HuH-7 (cell line): ENCODE measurements at regions not wholly inside any gene's neighbourhood (a gene's known extent, or its start where the extent isn't known, plus 50 kb on each side); places are given as distances from the start of the nearest gene placed in this dataset.
"Not testable (repeated sequence)": the region's sequence is repeated elsewhere in the genome, so short reads cannot be mapped to it uniquely, and the experiment has no call there.

Experiments used
- DNase-seq: peaks from one replicate; pipeline ENCODE4 v3.0.0; 2011; ENCODE audit warnings: low spot score

DNA sequence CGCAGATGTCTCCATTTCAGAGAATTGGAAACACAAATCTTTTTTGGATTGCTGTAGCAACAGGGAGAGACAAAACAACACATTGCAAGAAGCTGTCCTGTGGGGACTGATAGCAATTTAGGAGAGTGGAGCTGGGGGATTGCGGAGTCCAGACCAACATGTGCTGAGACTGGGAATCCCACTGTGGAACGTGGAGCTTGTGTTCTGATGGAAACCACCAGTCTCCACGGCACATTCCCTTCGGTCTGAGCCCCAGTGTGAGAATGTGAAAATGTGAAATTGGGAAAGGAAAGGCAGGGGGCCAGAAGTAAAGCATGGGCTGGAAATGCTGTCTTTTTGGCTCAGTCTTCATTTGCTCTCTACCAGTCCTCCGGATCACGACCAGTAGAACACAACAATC lies 348.8 kb upstream of the TNC start:
- DNase-seq = no peak

DNA sequence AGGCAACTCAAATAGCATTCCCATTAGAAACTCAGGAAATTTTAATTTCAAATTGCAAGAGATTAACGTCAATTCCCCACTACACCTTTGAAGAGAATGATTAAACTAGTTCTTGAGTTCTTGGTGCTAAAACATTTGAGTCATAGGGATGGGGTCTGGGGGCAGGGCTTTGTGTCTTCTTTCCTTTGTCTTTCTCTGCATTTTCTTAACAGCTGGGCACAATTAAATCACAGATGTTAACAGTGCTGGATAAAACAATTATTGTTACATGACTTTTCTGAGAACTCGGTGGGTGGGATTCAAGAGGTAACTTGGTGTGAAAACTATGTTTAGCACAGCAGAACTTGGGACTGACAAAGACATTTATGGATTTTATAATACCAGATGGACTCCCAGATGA lies 351.9 kb upstream of the TNC start:
- no peak for DNase-seq

DNA sequence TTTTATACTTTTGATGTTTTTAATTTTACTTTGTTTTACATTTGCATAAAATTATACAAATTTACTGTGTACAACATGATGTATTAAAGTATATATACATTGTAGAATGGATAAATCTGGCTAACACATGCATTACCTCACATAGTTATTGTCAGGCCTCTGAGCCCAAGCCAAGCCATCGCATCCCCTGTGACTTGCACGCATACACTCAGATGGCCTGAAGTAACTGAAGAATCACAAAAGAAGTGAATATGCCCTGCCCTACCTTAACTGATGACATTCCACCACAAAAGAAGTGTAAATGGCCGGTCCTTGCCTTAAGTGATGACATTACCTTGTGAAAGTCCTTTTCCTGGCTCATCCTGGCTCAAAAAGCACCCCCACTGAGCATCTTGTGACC lies 355.1 kb upstream of the TNC start:
- DNase-seq = not testable (repeated sequence)

DNA sequence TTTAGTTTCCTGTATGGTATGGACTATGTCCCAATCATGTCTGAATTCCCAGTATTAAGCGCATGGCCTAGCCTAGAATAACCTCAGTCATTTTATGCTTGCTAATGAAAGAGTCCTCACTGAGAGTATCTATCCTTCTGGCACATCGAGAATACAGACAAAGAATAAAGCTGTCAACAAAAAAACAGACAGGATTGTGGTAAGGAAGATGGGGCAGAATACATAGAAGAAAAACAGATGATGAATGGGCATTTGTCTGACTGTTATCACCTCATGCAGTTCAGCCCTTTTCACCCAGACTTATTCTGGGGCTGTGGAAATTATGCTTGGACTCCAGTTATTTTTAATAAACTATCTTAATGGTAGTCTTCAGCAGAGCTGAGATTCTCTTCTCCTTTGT lies 363.8 kb upstream of the TNC start:
- no peak for DNase-seq

DNA sequence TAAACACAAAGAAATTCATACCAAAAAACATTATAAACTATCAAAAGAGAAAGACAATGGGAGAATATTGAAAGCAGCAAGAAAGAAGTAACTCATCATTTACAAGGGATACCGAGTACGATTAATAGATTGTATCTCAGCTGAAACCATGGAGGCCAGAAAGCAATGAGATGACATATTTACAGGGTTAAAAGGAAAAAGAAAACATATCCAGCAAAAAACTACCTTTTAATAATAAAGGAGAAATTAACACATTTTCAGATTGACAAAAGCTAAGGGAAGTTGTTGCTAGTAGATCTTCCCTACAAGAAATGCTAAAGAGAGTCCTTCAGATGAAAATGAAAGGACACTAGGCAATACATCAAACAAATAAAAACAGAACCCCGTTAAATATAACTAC lies 364.8 kb upstream of the TNC start:
- DNase-seq = no peak

DNA sequence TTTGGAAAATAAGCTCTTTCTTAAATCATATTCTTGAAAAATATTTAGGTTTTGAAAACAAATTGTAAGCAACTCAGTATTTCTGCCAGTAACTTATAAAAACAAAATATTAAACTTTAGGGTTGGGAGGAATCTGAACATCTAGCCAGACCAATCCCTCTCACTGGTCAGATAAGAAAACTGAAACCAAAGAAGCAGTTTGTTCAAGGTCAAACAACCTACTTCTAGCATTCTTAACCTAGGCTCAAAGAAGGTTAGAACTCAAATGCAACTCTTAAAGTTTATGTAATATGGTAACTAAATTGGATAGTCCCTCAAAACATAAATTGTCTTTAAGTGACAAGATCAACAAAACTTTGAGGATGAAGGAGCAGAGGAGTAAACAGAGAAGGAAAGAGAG lies 374.9 kb upstream of the TNC start:
- DNase-seq = no peak

DNA sequence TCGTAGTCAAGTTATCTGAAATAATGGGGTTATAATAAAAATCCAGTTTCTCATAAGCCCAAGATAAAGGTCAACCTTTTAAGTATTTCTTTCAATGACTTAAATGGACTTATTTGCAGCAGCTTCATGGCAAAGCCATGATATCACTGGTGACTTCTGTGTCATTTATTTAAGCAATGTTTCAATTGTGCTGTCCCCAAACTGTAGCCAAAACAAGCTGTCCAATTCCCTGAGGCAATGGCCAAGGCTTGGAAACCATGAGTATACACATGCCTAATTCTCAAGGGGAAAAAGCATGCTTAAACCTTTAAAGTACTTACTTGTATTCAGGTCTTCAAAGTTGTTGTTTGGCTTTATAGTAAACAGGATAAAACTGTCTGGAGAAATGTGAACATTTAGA lies 376.4 kb upstream of the TNC start:
- DNase-seq = no peak

DNA sequence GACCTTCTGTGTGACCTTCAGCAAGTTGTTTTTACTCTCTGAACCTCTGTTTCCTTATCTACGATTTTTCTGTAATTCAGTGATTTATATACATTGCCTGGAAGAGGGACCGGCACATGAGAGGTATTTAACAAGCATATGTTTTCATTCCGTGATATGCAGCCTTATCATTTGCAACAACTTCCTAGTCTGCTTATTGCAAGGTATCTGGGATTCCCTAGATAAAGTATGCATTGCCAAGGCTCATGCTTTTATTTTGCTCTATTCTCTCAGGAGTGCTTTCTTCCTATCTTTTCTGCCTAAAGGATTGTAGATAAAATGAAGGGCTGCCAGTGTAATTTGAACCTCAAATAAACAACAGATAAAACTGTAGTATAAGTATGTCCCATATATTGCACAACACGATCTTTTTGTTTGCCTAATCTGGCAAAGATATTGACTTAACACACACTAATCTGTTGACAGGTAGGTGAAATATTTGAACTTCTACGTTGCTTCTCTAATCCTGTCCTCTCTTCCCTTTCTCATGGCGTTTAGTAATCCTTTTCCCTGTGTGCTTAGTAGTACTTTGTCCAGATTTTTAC lies 377.2 kb upstream of the TNC start:
- DNase-seq = peak; percentile 6

DNA sequence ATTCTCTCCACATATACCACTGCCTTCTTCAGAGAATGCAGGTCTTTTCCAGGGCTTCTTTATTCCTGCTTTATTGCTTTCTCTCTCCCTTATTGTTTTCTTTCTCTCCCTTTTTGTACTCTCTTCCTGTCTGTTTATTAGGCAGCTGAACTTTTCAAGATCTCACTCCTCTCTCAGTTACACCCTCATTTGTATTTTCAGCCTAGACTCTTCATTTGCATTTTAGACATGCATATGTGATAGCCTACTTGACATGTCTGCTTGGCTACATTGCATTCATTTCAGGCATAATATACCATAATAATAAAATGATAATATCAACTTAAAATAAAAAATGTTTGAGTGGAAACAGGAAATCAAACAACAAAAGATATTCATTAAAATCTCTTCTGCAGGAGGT lies 377.9 kb upstream of the TNC start:
- DNase-seq = no peak

DNA sequence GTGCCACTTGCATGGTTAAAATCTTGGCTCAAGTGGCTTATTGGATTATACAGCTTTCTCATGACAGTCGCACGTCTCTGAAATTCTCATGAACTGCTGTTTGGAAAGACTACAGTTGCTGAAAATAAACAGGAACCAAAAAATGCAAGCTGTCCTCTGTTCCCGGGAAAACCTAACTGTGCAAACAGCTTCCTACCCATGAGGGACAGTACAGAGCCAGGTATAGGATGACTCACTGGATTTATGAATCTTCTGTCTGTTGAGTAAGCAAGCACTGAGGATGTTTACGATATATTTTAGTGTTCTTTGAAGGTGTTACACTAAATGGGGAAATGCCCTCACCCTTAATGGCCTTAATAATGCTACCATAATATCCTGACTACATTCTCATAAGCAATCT lies 380.3 kb upstream of the TNC start:
- DNase-seq = no peak

DNA sequence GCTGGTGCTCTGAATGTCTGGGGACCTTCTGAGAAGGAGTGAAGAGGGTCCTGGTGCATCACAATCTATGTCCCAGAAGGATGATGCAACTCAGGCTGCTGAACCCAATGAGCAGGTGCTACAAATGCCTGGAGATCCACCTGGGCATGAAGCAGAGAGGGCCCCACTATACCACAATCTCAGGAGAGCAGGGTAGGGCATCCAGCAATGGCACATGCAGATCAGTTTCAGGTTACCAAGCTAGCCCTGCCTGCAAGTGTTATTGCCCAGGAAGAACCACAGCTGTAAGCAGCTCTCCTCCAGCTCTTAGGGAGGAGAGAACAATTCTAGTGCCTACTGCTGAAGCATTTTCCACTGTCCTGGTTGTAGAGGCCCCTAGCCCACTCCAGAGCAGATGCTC lies 389.2 kb upstream of the TNC start:
- DNase-seq = no peak

DNA sequence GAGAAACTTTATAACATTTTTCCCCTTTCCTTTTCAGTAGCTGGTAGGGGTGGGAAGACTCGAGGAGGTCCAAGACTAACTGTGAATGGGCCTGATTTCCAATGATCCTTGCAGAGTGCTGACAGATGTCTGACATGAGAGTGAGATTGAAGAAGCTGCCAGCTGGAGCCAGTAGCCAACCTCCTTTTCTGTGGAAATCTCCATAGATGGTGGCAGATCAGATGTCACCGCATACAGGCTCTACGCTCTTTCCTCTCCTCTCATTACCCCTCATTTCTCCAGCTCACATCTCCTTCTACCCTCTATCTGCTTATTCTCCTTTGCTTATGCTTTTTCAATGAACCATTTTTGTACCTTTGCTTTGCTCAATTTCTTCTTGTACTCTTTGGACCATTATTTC lies 395.2 kb upstream of the TNC start:
- no peak for DNase-seq

DNA sequence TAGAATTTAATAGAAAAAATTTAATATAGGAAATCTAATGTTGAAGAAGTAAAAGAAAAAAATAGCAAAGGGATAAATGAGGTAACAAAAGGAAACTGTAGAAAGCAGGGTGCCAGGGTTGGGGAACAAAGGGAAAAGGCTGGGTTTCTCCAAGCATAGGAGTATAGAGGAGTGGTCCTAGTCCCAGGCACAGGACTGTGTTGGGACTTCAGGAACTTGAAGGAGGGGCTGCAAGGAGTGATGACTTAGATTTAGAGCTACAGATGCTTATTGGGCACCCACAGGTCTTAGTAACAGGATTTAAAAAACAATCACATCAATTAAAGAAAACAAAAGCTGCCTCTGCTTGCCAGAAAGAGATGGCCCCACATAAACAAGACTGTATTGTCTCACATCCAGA lies 396.5 kb upstream of the TNC start:
- no peak for DNase-seq

DNA sequence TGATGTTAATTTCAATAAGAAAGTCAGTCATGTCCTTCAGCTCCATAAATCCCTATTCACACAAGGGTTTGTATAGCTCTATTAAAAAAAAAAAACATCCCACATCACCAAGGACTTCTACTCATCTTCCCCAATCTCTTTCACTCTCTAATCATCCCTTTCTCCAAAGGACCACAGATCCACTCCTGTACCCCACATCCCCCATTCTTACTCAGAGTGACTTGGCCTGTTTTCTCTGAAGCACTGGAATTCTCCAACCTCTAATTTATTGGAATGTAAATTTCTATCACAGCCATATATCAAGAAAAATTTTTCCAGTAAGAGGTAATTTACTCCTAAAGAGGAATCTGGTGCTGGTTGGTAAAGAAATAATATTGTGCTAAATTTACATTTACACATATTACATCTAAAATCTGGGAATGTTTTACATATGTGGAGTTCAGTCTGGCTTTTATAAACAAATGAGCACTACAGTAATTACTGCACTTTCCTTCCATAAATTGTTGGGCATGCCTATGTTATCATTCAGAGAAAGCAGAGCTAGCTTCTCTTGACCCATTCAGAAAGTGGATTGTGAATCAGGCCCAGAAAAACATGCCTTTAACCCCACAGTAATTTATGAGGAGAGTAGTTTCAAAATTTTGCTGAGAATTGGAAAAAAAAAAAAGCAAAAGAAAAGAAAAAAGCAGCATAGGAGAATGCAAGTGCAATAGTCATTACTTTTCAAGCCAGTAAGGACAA lies 399.5 kb upstream of the TNC start:
- DNase-seq = no peak

DNA sequence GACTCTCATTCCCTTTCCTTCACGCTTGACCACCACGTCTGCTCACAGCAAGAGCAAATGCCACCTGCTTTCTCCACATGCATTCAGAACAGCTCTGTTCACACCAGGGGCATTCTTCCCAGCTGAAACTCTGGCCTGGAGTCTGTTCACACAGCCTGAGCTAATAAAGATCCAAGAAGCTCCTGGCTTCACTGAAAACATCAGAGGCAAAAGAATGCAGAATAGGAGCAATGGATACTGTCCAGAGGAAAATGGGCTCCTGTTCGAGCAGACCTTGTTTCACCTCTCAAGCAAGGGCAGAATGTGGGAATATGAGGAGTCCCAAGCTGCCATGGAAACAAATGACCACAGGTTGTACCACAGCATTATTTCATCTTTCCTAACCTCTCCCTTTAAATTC lies 402.7 kb upstream of the TNC start:
- DNase-seq = no peak

DNA sequence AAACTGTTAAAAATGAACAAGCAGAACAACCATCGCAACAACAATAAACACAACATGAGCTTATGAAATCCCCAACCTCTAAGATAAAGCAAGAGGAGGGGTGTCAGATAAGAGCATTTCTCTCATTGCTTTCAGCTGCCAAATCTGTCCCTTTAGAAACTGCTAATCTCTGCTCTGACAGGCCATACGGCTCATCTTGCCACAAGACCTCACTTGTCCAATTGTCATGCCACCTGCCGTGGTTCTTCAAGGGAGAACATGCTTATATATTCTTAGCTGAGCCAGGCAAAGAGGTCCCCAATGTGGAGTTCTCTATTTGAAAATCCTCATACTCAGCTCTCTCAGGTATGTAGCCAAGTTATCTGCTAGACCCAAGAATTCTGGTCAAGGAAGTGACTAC lies 405.0 kb upstream of the TNC start:
- DNase-seq = no peak

DNA sequence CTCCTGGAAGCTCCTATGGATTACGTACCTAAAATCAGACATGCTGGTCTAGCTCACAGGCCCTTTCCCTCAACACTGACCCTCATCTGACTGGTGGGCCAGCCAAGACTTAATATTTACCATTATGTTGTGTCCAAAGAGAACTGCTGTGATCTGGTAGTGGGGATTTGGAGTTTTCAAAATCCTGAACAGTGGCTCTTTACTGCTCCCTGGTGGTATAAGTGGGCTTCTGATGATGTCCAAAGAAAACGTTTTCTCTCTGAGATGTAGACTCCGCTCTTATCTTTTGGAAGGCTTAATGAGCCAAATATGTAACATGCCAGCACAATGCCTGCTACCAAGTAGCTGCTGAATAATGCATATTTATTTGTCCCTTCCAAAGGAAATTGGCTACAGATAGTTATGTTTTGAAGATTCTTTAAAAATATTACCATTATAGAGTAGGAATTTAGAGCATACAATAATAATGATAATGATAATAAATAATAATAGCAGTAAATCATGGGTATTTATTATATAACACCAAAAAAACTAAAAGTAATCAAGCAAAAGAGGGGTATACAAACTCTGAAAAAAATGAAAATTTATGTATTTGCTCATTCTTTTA lies 406.6 kb upstream of the TNC start:
- DNase-seq = peak; percentile 12

DNA sequence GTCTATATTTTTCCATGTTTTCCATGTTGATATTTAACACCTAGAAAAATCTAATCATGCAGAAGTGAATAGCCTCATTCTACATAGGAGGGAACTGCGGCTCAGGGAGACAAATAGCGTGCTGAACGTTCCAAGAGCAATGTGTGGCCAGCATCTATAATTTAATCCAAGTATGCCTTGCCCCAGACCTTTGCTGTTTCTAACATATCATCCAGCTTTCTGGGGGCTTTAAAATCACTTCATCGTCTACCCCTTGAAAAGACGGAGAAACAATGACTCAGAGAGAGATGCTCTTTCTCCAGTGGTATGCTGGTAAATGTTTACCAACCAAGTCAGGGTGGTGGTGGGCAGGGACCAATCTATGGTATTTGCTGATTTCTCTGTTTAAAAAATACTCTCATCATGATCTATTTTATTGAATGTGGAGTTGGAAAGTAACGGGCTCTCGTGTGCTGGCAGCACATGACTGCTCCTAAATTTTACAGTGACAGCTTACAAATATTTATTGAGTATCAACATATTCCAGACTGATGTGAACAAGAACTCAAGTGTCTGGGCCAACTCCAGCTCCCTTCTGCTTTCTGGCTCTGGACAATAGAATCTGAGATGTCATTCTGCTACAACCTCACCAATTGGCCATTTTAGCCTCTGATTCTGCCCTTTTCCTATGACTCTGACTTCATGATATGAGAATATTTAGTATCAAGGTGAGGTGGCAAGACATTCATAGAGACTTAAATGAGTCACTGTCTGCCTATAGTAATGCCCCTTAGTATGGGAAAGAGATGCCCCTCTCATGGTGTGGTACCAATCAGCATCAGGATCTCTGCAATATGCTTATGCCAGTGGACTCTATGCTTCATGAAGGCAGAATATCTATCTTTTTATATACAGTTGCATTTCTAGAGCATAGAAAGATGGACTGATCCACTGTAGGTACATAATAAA lies 407.4 kb upstream of the TNC start:
- no peak for DNase-seq

DNA sequence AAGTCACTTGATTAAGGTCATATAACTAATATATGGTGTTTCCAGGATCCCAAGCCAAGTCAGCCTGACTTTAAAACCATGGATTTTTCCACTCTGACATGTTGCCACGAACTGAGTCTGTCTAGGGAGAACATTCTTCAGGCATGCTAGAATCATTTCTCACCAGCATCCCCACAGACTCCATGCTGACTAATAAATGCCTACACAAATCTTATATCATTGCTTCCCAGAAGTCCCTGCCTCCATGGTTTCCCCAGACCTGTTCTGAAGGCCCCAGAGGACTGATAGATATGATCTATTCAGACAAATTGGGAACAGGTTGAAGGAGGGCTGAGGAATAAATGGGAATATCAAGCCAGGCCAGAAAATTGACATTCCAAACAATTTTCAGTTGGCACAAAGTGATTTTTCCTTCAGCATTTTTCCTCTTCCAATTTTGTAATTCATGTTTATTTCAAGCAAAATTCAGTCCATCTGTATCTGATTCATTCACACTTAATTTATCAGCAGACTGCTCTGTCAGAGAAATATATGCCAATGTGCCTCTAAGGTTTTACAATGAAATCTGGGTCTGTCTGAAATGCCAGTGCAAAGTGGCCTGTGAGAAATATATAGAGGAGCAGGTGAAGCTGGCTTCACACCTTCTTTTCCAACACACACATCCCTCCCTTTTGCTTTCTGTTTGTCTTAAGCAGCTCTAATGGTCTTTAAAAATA lies 413.6 kb upstream of the TNC start:
- no peak for DNase-seq

DNA sequence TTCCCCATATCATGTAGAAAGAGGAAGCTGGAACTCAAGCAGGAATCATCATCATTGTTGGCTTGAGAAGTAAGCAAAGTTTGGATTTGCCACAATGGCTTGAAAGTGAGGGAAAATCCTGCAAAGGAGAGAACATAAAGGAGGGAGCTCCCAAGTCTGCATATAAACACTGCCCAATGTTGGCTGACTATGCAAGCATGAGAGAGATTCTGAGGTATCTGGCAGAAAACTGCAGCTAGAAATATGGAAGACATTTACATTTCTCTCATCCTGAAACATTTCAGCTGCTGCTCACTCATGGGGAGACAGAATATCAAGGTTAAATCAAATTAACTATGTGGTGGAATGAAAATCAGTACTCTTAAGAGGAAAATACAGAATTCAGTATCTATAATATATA lies 415.6 kb upstream of the TNC start:
- no peak for DNase-seq

DNA sequence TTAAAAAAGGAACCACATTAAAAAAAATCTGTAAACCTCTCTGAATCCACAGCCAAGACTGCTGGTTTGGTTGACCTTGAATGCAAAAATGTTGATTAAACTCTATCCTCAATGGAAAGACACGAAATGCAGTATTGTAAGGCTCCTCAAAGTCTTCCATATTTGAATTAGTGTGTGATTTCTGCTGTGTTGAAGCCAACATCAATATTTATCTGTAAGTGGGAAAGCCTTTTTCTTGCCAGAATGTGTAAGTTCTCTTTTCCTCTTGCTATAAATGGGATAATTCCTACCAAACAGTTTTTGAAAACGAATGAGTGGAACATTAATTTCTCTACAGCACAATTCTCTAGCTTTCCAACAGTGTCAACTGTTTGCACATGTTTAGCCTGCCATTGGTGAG lies 422.1 kb upstream of the TNC start:
- no peak for DNase-seq

DNA sequence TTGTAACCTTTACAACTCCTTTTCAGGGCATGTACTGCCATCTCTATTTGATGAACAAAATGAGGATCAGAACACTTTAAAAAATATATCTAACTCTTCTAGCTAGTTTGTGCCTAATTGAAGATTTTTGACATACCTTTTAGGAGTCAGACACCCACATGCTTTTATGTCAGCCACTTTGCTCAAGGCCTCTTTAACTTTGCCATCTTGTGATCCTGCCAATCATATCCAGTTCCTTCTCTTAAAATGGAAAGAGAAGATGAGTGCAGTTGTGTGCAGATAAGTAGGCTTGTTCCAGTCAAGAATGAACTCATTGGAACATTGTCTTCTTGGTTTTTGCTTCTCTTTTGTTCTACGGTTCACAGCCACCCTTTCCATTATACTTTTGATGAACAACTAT lies 425.6 kb upstream of the TNC start:
- no peak for DNase-seq
